Ovary (tissue), 7 donors: ENCODE measurements at regions not wholly inside any gene's neighbourhood (a gene's known extent, or its start where the extent isn't known, plus 50 kb on each side); places are given as distances from the start of the nearest gene placed in this dataset.

Experiments
- DNase-seq, 5 donors: peaks; one replicate each; pipeline ENCODE4 v3.0.0-alpha.2; 2019 to 2020
- H3K27ac ChIP-seq, 2 donors: fragments of 200-600 bp; one replicate each; pipeline versions ENCODE4 v1.5.1 to v1.8.0; 2019 to 2022
- H3K27me3 ChIP-seq: fragments of 200-600 bp; one replicate; pipeline ENCODE4 v1.8.0; 2022
- H3K36me3 ChIP-seq: fragments of 200-600 bp; sonication (generic); one replicate; pipeline ENCODE4 v1.5.1; 2019
- H3K4me1 ChIP-seq: one replicate; pipeline ENCODE4 v1.8.1; 2013; ENCODE audit warnings: mild to moderate bottlenecking, moderate library complexity; ENCODE audit not compliant: insufficient read depth
- H3K4me3 ChIP-seq: fragments of 200-600 bp; sonication (generic); one replicate; pipeline ENCODE4 v1.5.1; 2017
- H3K9me3 ChIP-seq, 2 donors: fragments of 200-600 bp in 1 of 2; sonication (generic) in 1 of 2; one replicate each; pipeline versions ENCODE4 v1.5.1 to v1.8.1; 2013 to 2019; ENCODE audit warnings: mild to moderate bottlenecking in 1 of 2, moderate library complexity in 1 of 2
- CTCF ChIP-seq, 3 donors: fragments of 450-650 bp in 2 of 3; fragments of 200-600 bp in 1 of 3; IDR thresholded peaks; one replicate each; pipeline versions ENCODE4 v1.5.1 to v1.8.0; 2016 to 2022; ENCODE audit warnings: antibody characterized with exemption in 3 of 3, mild to moderate bottlenecking in 1 of 3
- EP300 ChIP-seq: sonication (generic); formaldehyde crosslinking; IDR thresholded peaks from one replicate; pipeline ENCODE4 v1.6.1; 2017; ENCODE audit warnings: antibody characterized with exemption
- POLR2A ChIP-seq: fragments of 450-650 bp; IDR thresholded peaks from one replicate; pipeline ENCODE4 v1.6.1; 2017; ENCODE audit warnings: antibody characterized with exemption, mild to moderate bottlenecking, moderate library complexity
- WGBS, 3 donors: extraction: QIAGEN DNeasy Blood & Tissue Kit in 1 of 3; methylation state at CpG; one replicate each; pipeline versions ENCODE4 v1.1.5 to v1.1.7; 2013 to 2017; 5-methylcytosine and 5-hydroxymethylcytosine counted together
- intact Hi-C, 4 donors: fragments of 100-400 bp; cut with DNase I; formaldehyde crosslinking; loops; one replicate each; pipeline versions ENCODE4 v1.11.0 to v1.15.1; 2022 to 2023
- donor health status: DM: no; HTN: no; CAD: no; lungs with moderate emphysema.
- donor health status: DM: no; HTN: no; CAD: no.
- donor health status: Bipolar disorder and iron deficiency.
- donor health status: DM: no; HTN: no; CAD: no.
- donor health status: DM: yes; HTN: yes; CAD: no.

- no peaks in the 10 kb centered on the region for H3K4me1 ChIP-seq
- no peak overlapping the region for H3K4me3 ChIP-seq
- 86 to 92% (median 89%) methylated on average over 18 of the region's 18 CpGs for WGBS, 3 donors
- no peak overlapping the region for H3K27ac ChIP-seq
- no peaks in the 10 kb centered on the region for H3K36me3 ChIP-seq
- intact Hi-C loops: no loop called here
- H3K27me3 ChIP-seq: no peaks in the 10 kb centered on the region
- no peaks in the 10 kb centered on the region for H3K9me3 ChIP-seq
- TF ChIP-seq POLR2A: no peak
- TF ChIP-seq EP300: no peak
- no peak for TF ChIP-seq CTCF (IDR thresholded peaks at IDR 0.05)
- no peak for DNase-seq
These were observed 535.2 kb downstream of the GALR1 start for GRCh38 chr18:77784759-77785379.

GRCh38 chr18:77785415-77785975 is 535.8 kb downstream of the GALR1 start:
- Histone ChIP-seq H3K9me3 (no peaks in the 10 kb centered on the region), H3K27me3 (no peaks in the 10 kb centered on the region), H3K4me3 (no peak overlapping the region), H3K4me1 (no peaks in the 10 kb centered on the region), H3K27ac (no peak overlapping the region), H3K36me3 (no peaks in the 10 kb centered on the region)
- intact Hi-C loops: no loop called here
- TF ChIP-seq POLR2A (no peak), CTCF (IDR thresholded peaks at IDR 0.05) (no peak), EP300 (no peak)
- DNase-seq: no peak
- 63 to 65% (median 64%) methylated on average over 7 of the region's 7 CpGs for WGBS, 3 donors

GRCh38 chr18:77803024-77803423 is 553.4 kb downstream of the GALR1 start:
- no peak overlapping the region for H3K27ac ChIP-seq
- DNase-seq: no peak
- H3K9me3 ChIP-seq: peaks cover 0 to 5% of the 10 kb centered on the region in 2 donors
- H3K36me3 ChIP-seq: no peaks in the 10 kb centered on the region
- H3K4me1 ChIP-seq: no peaks in the 10 kb centered on the region
- no peak for TF ChIP-seq CTCF (IDR thresholded peaks at IDR 0.05)
- no peak for TF ChIP-seq POLR2A
- no peak for TF ChIP-seq EP300
- H3K4me3 ChIP-seq: no peak overlapping the region
- no peaks in the 10 kb centered on the region for H3K27me3 ChIP-seq
- 65 to 78% (median 71%) methylated on average over 3 of the region's 3 CpGs for WGBS, 3 donors
- intact Hi-C loops: no loop called here

GRCh38 chr18:77804382-77804781 is 554.7 kb downstream of the GALR1 start:
- H3K27me3 ChIP-seq: no peaks in the 10 kb centered on the region
- TF ChIP-seq POLR2A: no peak
- no peak for TF ChIP-seq CTCF (IDR thresholded peaks at IDR 0.05)
- no peak for TF ChIP-seq EP300
- no peak overlapping the region for H3K4me3 ChIP-seq
- no peaks in the 10 kb centered on the region for H3K4me1 ChIP-seq
- H3K9me3 ChIP-seq: peaks cover 0 to 5% of the 10 kb centered on the region in 2 donors
- DNase-seq: no peak
- WGBS, 3 donors: 27 to 64% (median 48%) methylated on average over 2 of the region's 2 CpGs
- no peak overlapping the region for H3K27ac ChIP-seq
- intact Hi-C loops: no loop called here
- H3K36me3 ChIP-seq: no peaks in the 10 kb centered on the region
